SJCRH30 (cell line): ENCODE measurements at regions not wholly inside any gene's neighbourhood (a gene's known extent, or its start where the extent isn't known, plus 50 kb on each side); places are given as distances from the start of the nearest gene placed in this dataset.
A peak's percentile ranks its signal among the peaks of the same experiment; 100 is the strongest.
"Not testable (repeated sequence)": the region's sequence is repeated elsewhere in the genome, so short reads cannot be mapped to it uniquely, and the experiment has no call there.

Experiments used
- DNase-seq, 2 experiments: peaks; one replicate each; pipeline ENCODE4 v3.0.0-alpha.2; 2015 to 2020
- H3K27ac ChIP-seq: fragments of 250-450 bp; sonication (Bioruptor Pico); 2 replicates; pipeline ENCODE4 v1.5.1; 2020; ENCODE audit warnings: mild to moderate bottlenecking, moderate library complexity
- H3K27me3 ChIP-seq: fragments of 250-450 bp; sonication (Bioruptor Pico); 2 replicates; pipeline ENCODE4 v1.5.1; 2020; ENCODE audit warnings: mild to moderate bottlenecking, moderate library complexity
- H3K36me3 ChIP-seq: fragments of 250-450 bp; sonication (Bioruptor Pico); 2 replicates; pipeline ENCODE4 v1.5.1; 2020; ENCODE audit warnings: mild to moderate bottlenecking, moderate library complexity
- H3K4me1 ChIP-seq: fragments of 250-450 bp; sonication (Bioruptor Pico); 2 replicates; pipeline ENCODE4 v1.5.1; 2020; ENCODE audit warnings: mild to moderate bottlenecking, moderate library complexity
- H3K4me3 ChIP-seq: fragments of 250-450 bp; sonication (Bioruptor Pico); 2 replicates; pipeline ENCODE4 v1.5.1; 2020; ENCODE audit warnings: mild to moderate bottlenecking, moderate library complexity
- H3K9me3 ChIP-seq: fragments of 250-450 bp; sonication (Bioruptor Pico); replicated peaks from 2 replicates; pipeline ENCODE4 v1.5.1; 2020; ENCODE audit warnings: mild to moderate bottlenecking, moderate library complexity

DNA sequence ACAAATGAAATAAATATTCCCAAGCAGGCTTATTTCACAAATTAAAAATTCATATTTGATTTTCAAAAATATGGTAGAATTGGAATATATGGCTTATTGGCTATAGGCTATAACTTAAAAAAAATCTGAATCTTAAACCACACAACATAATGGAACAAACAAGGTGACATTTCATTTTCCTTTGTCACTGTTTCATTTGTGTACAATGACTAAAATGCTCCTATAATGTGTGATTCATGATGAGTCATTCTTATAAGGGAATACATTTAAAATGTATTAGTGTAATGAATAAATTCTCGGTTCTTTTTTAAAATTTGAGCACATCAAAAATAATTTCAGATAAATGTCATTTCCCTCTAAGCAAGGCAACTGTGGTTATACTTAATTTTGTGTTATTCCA, 148.0 kb upstream of the ANK3 start:
- Histone ChIP-seq H3K36me3 (no peaks in the 10 kb centered on the region), H3K4me3 (no peak overlapping the region), H3K4me1 (peaks cover 32% of the 10 kb centered on the region), H3K27ac (no peak overlapping the region), H3K27me3 (no peaks in the 10 kb centered on the region), H3K9me3 (no peaks in the 10 kb centered on the region)
- DNase-seq = no peak

DNA sequence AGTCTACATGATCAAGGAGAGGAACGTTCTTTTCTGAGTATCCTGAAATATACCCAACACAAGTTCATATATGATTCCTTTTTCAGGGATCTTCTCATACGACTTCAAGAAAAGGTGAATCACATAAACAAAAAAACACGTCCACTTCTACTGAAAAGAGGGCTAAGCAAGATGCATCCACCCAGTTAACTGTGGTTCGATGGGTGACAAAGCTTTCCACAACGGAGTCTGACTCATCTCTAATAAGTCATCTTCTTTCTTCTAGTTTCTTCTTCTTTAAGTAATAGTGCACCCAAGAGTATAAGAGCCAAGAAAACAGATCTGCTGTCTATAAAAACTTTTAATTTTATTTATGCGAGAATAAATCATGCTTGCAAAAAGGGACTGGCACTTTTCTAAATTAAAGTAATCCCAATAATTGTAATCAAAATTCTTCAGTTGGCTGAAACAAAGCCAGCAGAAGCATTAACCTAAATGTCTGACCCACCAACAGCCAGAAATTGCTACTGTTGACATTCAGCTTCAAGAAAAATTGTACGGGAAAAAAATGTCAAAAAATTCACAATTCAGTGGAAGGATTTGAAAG, 146.9 kb upstream of the ANK3 start:
- Histone ChIP-seq H3K27ac (no peak overlapping the region), H3K9me3 (no peaks in the 10 kb centered on the region), H3K36me3 (no peaks in the 10 kb centered on the region), H3K4me1 (peaks cover 32% of the 10 kb centered on the region), H3K4me3 (no peak overlapping the region), H3K27me3 (no peaks in the 10 kb centered on the region)
- DNase-seq = peak in 1 of 2 experiments; percentile 6

GRCh38 chr10:60535427-60535826, 145.8 kb upstream of the ANK3 start:
- Histone ChIP-seq H3K9me3 (no peaks in the 10 kb centered on the region), H3K4me1 (peaks cover 32% of the 10 kb centered on the region), H3K36me3 (no peaks in the 10 kb centered on the region), H3K27me3 (no peaks in the 10 kb centered on the region), H3K27ac (peak overlapping the region; percentile 82), H3K4me3 (peak overlapping the region; percentile 33)
- peak in 1 of 2 experiments; percentile 8 for DNase-seq

- H3K27ac ChIP-seq = peak overlapping the region; percentile 82
- H3K27me3 ChIP-seq = no peaks in the 10 kb centered on the region
- peak overlapping the region; percentile 33 for H3K4me3 ChIP-seq
- peaks cover 32% of the 10 kb centered on the region for H3K4me1 ChIP-seq
- no peaks in the 10 kb centered on the region for H3K36me3 ChIP-seq
- H3K9me3 ChIP-seq = no peaks in the 10 kb centered on the region
- DNase-seq = peak; percentile 13 to 59
These were observed 145.2 kb upstream of the ANK3 start for GRCh38 chr10:60534761-60535389.

GRCh38 chr10:60532696-60533468, 143.2 kb upstream of the ANK3 start:
- Histone ChIP-seq H3K9me3 (no peaks in the 10 kb centered on the region), H3K27me3 (no peaks in the 10 kb centered on the region), H3K27ac (no peak overlapping the region), H3K36me3 (no peaks in the 10 kb centered on the region), H3K4me1 (peaks cover 32% of the 10 kb centered on the region), H3K4me3 (no peak overlapping the region)
- DNase-seq = no peak

DNA sequence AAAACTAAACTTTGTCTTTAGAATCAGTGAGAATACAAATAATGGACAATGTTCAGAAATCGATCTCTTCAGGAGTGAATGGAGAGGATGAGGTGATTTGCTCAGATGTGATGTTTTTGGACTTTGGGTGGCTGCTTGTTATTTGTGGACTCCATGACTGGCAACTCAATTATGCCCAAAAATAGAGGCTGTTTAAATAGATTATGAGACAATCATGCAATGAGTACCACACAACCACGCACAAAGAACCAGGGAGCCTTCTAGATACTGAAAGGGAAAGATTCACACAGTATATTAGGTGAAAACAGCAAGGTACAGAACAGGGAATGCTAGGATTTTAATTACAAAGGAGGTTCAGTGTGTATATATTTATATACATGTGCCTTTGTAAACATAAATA, 141.3 kb upstream of the ANK3 start:
- H3K27me3 ChIP-seq = no peaks in the 10 kb centered on the region
- no peak overlapping the region for H3K27ac ChIP-seq
- peaks cover 24% of the 10 kb centered on the region for H3K4me1 ChIP-seq
- no peak for DNase-seq
- H3K4me3 ChIP-seq = no peak overlapping the region
- H3K9me3 ChIP-seq = no peaks in the 10 kb centered on the region
- no peaks in the 10 kb centered on the region for H3K36me3 ChIP-seq

DNA sequence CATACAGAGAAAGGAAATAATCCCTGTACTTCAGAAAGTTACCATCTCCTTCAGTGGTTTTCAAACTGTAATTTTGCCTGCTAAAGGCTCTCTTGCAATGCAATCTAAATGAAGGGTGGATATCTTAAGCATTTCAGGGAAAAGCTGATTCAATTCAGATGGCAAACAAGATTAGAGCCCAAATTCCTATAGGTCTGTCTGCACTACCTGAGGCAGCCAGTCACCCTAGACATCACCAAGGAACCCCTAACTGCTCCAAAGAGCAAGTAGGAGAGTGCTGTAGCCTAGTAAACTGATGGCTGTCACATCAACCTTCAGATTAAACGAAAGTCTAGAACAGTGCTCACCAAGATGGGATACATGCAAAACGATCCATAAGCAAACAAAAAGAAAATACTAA, 138.0 kb upstream of the ANK3 start:
- no peaks in the 10 kb centered on the region for H3K27me3 ChIP-seq
- peaks cover 16% of the 10 kb centered on the region for H3K4me1 ChIP-seq
- DNase-seq = no peak

DNA sequence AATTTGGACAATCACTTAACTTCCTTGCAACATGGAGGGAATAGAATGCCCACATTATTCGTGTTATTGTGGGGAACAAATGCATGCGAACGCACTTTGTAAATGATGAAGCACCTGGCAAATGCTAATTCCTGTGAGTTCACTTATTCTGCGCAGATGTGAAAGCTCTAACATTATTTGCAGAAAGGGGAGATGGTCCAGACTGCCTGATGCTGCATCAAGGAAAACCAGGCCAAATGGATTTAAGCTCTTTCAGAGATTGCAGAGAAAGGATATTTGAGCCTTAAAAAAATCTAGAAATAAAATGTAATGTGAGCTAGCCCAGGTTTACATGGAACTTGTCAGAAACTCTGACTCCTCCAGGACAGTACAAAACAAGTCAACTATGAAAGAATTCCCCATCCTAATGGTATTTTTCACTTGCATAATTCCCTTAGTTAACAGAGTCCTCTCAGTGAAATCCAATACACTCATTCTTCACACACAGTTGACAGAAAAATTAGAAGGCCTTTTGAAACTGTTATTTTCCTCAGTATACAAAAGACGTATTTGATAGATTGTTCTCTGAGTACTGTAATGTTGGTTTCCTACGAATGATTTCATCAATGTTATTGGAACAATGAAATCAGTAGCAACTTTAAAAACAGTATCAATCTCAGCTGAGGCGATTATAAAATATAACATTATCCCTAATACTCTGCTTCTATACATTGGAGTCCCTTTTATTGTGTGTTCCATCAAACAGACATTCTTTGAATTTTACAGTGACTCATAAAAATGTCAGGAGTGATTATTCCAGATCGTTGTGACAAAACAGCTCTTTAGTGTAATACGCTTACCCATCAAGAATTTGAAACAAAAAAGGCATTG, 136.3 kb upstream of the ANK3 start:
- Histone ChIP-seq H3K9me3 (no peaks in the 10 kb centered on the region), H3K4me1 (peaks cover 29% of the 10 kb centered on the region), H3K27ac (peak overlapping the region; percentile 16), H3K4me3 (no peak overlapping the region), H3K27me3 (no peaks in the 10 kb centered on the region), H3K36me3 (no peaks in the 10 kb centered on the region)
- no peak for DNase-seq

More for the DNA sequence above, 138.0 kb upstream of the ANK3 start:
- no peaks in the 10 kb centered on the region for H3K36me3 ChIP-seq
- H3K9me3 ChIP-seq = no peaks in the 10 kb centered on the region
- no peak overlapping the region for H3K4me3 ChIP-seq
- no peak overlapping the region for H3K27ac ChIP-seq

GRCh38 chr10:60524541-60524940, 134.9 kb upstream of the ANK3 start:
- H3K36me3 ChIP-seq = no peaks in the 10 kb centered on the region
- H3K27me3 ChIP-seq = no peaks in the 10 kb centered on the region
- H3K4me1 ChIP-seq = peaks cover 34% of the 10 kb centered on the region
- no peaks in the 10 kb centered on the region for H3K9me3 ChIP-seq
- no peak overlapping the region for H3K4me3 ChIP-seq
- DNase-seq = no peak
- H3K27ac ChIP-seq = no peak overlapping the region

DNA sequence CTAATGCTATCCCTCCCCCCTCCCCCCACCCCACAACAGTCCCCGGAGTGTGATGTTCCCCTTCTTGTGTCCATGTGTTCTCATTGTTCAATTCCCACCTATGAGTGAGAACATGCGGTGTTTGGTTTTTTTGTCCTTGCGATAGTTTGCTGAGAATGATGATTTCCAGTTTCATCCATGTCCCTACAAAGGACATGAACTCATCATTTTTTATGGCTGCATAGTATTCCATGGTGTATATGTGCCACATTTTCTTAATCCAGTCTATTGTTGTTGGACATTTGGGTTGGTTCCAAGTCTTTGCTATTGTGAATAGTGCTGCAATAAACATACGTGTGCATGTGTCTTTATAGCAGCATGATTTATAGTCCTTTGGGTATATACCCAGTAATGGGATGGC, 133.7 kb upstream of the ANK3 start:
- H3K4me1 ChIP-seq = peaks cover 34% of the 10 kb centered on the region
- not testable (repeated sequence) for H3K27me3 ChIP-seq, H3K27ac ChIP-seq, H3K4me3 ChIP-seq, H3K9me3 ChIP-seq, H3K36me3 ChIP-seq, DNase-seq

DNA sequence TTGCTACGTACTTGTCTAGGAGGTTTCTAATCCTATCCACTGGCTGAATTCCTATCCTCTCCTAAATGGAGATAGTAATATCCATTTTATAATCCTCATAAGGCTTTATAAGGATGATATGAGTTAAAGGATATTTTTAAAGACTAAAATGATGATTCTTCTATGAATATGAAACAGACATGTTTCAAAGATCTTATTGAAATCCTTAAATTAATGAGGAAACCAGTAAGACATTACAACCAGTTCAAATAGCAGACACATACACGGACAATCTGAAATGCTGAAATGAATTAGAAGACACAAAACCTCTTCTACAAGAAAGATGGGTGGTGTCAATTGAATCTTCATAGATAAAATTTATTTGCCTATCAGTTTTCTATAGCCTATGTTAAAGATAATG, 132.9 kb upstream of the ANK3 start:
- Histone ChIP-seq H3K9me3 (no peaks in the 10 kb centered on the region), H3K27ac (peak overlapping the region; percentile 73), H3K36me3 (no peaks in the 10 kb centered on the region), H3K4me3 (no peak overlapping the region), H3K27me3 (no peaks in the 10 kb centered on the region), H3K4me1 (peaks cover 34% of the 10 kb centered on the region)
- no peak for DNase-seq

DNA sequence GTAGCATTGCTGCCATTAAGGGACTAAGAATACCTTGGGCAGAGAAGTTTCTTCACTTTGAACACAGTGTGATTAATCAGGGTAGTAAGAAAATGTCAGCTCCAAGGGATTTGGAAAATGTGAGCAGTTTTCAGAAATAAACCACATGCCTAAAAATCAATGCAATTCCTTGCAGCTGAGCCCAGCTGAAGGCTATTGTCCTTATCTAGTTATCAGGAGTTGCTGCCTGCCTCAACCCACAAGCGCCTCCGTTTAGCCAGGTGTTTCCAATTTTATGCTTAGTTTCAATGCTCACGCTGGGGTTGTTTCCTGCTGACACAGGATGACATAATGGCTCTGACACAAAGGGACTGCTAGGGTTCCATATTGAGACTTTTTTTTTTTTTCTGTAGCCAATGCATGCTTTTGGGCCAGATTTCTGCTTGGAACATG, 132.3 kb upstream of the ANK3 start:
- H3K9me3 ChIP-seq = no peaks in the 10 kb centered on the region
- no peaks in the 10 kb centered on the region for H3K27me3 ChIP-seq
- peak; percentile 63 to 73 for DNase-seq
- no peaks in the 10 kb centered on the region for H3K36me3 ChIP-seq
- peaks cover 34% of the 10 kb centered on the region for H3K4me1 ChIP-seq
- no peak overlapping the region for H3K4me3 ChIP-seq
- H3K27ac ChIP-seq = peak overlapping the region; percentile 73

GRCh38 chr10:60518745-60519144, 129.1 kb upstream of the ANK3 start:
- no peak overlapping the region for H3K4me3 ChIP-seq

DNA sequence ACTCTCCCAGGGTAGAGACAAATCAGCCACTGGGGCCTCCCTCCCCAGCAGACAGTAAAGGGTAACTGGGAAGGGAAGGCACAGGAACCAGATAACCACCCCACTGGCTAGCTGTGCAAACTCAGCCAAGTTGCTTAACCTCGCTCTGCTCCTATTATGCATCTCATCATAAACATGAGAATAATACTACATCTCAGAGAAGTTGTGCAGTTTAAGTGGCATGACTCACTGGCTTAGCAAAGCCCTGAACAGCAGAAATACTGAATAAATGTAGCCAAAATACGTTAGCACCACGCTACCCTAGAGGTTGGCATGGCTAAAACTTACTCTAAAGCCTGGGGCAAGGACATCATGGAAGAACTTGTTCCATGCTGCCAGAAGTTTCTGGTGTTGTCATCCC, 128.1 kb upstream of the ANK3 start:
- H3K4me3 ChIP-seq = no peak overlapping the region
- DNase-seq = no peak
- no peak overlapping the region for H3K27ac ChIP-seq
- no peaks in the 10 kb centered on the region for H3K27me3 ChIP-seq
- no peaks in the 10 kb centered on the region for H3K36me3 ChIP-seq
- H3K4me1 ChIP-seq = peaks cover 20% of the 10 kb centered on the region
- H3K9me3 ChIP-seq = no peaks in the 10 kb centered on the region

More at GRCh38 chr10:60518745-60519144, 129.1 kb upstream of the ANK3 start:
- Histone ChIP-seq H3K36me3 (no peaks in the 10 kb centered on the region), H3K27ac (no peak overlapping the region), H3K4me1 (peaks cover 21% of the 10 kb centered on the region), H3K9me3 (no peaks in the 10 kb centered on the region), H3K27me3 (no peaks in the 10 kb centered on the region)
- DNase-seq = no peak

- Histone ChIP-seq H3K36me3 (no peaks in the 10 kb centered on the region), H3K27ac (no peak overlapping the region), H3K9me3 (no peaks in the 10 kb centered on the region), H3K4me3 (no peak overlapping the region), H3K4me1 (no peaks in the 10 kb centered on the region), H3K27me3 (no peaks in the 10 kb centered on the region)
- no peak for DNase-seq
These were observed 123.6 kb upstream of the ANK3 start for GRCh38 chr10:60513281-60513680.
